ENCODE measurements at regions not wholly inside any gene's neighbourhood (a gene's known extent, or its start where the extent isn't known, plus 50 kb on each side); places are given as distances from the start of the nearest gene placed in this dataset.

DNA sequence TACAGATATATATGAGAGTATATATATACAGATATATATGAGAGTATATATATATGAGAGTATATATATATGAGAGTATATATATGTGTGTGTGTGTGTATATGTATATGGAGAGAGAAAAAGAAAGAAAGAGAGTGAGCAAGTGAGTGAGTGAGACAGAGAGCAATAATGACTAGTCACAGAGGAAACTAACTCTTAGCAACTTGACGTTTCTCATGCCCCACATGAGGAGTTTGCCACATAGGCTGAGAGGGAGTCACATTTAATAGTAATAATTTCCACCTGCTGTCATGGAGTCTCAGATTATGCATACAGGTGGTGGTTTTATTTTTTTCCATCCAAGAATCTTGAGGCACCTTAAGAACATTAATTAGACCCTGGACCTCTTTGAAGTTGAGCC, 199.9 kb downstream of the GATA3 start:
- ChIA-PET RAD21 (ENCODE audit: unreplicated experiment) (no interaction called here), POLR2A (no interaction called here), CTCF (no interaction called here), SMC1A (ENCODE audit: uncharacterized antibody, unreplicated experiment) (no interaction called here)
- Histone ChIP-seq H3K36me3 (ENCODE audit: control insufficient read depth in 2 of 2, insufficient read depth in 2 of 2, low read length in 1 of 2) (no peaks in the 10 kb centered on the region), H4K20me1 (ENCODE audit: control insufficient read depth, insufficient read depth) (no peaks in the 10 kb centered on the region), H3K9ac (ENCODE audit: control insufficient read depth, insufficient read depth, low read length) (no peak overlapping the region), H3K27ac (ENCODE audit: control insufficient read depth, insufficient read depth) (no peak overlapping the region), H3K9me3 (replicated peaks; ENCODE audit: control insufficient read depth, insufficient read depth, low read length) (no peaks in the 10 kb centered on the region), H3K79me2 (ENCODE audit: control insufficient read depth, insufficient read depth, low read length) (no peaks in the 10 kb centered on the region), H2AFZ (ENCODE audit: control insufficient read depth, low read depth, low read length) (no peak overlapping the region), H3K4me1 (ENCODE audit: control insufficient read depth, insufficient read depth, low read length) (no peaks in the 10 kb centered on the region), H3K27me3 (replicated peaks in 1 of 2; ENCODE audit: control insufficient read depth in 2 of 2, insufficient read depth in 2 of 2, low read length in 1 of 2) (no peaks in the 10 kb centered on the region), H3K4me2 (ENCODE audit: control insufficient read depth, insufficient read depth) (no peak overlapping the region), H3K4me3 (no peak overlapping the region)
- DNase-seq (ENCODE audit: low read depth, low spot score): no peak
- intact Hi-C loops (cut with micrococcal nuclease; ENCODE audit: unreplicated experiment): no loop called here
- no peak for FAIRE-seq
- ATAC-seq: no peak
- no TSS peak for BruUV-seq (replicated peaks)
- in situ Hi-C loops (cut with MboI): no loop called here
- TF ChIP-seq SP1 (IDR thresholded peaks at IDR 0.05; ENCODE audit: low read depth, low read length) (no peak), ESRRA (IDR thresholded peaks at IDR 0.05; ENCODE audit: low read length) (no peak), DPF2 (IDR thresholded peaks at IDR 0.05) (no peak), BRCA1 (IDR thresholded peaks at IDR 0.05; ENCODE audit: low read depth, low read length) (no peak), TARDBP (IDR thresholded peaks at IDR 0.05; ENCODE audit: borderline replicate concordance) (no peak), CREM (IDR thresholded peaks at IDR 0.05; ENCODE audit: low read depth) (no peak), JUNB (IDR thresholded peaks at IDR 0.05) (no peak), ZNF274 (IDR thresholded peaks at IDR 0.05; ENCODE audit: insufficient read depth, insufficient read length) (no peak), YY1 (IDR thresholded peaks at IDR 0.05; ENCODE audit: low read depth, low read length) (no peak), NBN (IDR thresholded peaks at IDR 0.05) (no peak), PAX5 (IDR thresholded peaks at IDR 0.05; ENCODE audit: borderline replicate concordance, low read depth, low read length) (no peak), CBX5 (IDR thresholded peaks at IDR 0.05; ENCODE audit: low read depth) (no peak), RAD51 (IDR thresholded peaks at IDR 0.05) (no peak), STAT1 (conservative IDR thresholded peaks at IDR 0.05) (no peak), POU2F2 (IDR thresholded peaks at IDR 0.05; ENCODE audit: borderline replicate concordance, low read depth, low read length) (no peak)
- TF ChIP-seq, protein P1, sequence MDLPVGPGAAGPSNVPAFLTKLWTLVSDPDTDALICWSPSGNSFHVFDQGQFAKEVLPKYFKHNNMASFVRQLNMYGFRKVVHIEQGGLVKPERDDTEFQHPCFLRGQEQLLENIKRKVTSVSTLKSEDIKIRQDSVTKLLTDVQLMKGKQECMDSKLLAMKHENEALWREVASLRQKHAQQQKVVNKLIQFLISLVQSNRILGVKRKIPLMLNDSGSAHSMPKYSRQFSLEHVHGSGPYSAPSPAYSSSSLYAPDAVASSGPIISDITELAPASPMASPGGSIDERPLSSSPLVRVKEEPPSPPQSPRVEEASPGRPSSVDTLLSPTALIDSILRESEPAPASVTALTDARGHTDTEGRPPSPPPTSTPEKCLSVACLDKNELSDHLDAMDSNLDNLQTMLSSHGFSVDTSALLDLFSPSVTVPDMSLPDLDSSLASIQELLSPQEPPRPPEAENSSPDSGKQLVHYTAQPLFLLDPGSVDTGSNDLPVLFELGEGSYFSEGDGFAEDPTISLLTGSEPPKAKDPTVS (IDR thresholded peaks at IDR 0.05; ENCODE audit: low read depth, low read length): no peak
- TF ChIP-seq, protein P2, sequence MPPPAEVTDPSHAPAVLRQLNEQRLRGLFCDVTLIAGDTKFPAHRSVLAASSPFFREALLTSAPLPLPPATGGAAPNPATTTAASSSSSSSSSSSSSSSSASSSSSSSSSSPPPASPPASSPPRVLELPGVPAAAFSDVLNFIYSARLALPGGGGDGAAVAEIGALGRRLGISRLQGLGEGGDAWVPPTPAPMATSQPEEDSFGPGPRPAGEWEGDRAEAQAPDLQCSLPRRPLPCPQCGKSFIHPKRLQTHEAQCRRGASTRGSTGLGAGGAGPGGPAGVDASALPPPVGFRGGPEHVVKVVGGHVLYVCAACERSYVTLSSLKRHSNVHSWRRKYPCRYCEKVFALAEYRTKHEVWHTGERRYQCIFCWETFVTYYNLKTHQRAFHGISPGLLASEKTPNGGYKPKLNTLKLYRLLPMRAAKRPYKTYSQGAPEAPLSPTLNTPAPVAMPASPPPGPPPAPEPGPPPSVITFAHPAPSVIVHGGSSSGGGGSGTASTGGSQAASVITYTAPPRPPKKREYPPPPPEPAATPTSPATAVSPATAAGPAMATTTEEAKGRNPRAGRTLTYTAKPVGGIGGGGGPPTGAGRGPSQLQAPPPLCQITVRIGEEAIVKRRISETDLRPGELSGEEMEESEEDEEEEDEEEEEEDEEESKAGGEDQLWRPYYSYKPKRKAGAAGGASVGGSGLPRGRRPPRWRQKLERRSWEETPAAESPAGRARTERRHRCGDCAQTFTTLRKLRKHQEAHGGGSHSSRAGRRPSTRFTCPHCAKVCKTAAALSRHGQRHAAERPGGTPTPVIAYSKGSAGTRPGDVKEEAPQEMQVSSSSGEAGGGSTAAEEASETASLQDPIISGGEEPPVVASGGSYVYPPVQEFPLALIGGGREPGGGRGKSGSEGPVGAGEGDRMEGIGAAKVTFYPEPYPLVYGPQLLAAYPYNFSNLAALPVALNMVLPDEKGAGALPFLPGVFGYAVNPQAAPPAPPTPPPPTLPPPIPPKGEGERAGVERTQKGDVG (CRISPR knock-in tag; IDR thresholded peaks at IDR 0.05): no peak
- TF ChIP-seq, protein P3, sequence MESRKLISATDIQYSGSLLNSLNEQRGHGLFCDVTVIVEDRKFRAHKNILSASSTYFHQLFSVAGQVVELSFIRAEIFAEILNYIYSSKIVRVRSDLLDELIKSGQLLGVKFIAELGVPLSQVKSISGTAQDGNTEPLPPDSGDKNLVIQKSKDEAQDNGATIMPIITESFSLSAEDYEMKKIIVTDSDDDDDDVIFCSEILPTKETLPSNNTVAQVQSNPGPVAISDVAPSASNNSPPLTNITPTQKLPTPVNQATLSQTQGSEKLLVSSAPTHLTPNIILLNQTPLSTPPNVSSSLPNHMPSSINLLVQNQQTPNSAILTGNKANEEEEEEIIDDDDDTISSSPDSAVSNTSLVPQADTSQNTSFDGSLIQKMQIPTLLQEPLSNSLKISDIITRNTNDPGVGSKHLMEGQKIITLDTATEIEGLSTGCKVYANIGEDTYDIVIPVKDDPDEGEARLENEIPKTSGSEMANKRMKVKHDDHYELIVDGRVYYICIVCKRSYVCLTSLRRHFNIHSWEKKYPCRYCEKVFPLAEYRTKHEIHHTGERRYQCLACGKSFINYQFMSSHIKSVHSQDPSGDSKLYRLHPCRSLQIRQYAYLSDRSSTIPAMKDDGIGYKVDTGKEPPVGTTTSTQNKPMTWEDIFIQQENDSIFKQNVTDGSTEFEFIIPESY (IDR thresholded peaks at IDR 0.05): no peak
- TF ChIP-seq, protein P4, sequence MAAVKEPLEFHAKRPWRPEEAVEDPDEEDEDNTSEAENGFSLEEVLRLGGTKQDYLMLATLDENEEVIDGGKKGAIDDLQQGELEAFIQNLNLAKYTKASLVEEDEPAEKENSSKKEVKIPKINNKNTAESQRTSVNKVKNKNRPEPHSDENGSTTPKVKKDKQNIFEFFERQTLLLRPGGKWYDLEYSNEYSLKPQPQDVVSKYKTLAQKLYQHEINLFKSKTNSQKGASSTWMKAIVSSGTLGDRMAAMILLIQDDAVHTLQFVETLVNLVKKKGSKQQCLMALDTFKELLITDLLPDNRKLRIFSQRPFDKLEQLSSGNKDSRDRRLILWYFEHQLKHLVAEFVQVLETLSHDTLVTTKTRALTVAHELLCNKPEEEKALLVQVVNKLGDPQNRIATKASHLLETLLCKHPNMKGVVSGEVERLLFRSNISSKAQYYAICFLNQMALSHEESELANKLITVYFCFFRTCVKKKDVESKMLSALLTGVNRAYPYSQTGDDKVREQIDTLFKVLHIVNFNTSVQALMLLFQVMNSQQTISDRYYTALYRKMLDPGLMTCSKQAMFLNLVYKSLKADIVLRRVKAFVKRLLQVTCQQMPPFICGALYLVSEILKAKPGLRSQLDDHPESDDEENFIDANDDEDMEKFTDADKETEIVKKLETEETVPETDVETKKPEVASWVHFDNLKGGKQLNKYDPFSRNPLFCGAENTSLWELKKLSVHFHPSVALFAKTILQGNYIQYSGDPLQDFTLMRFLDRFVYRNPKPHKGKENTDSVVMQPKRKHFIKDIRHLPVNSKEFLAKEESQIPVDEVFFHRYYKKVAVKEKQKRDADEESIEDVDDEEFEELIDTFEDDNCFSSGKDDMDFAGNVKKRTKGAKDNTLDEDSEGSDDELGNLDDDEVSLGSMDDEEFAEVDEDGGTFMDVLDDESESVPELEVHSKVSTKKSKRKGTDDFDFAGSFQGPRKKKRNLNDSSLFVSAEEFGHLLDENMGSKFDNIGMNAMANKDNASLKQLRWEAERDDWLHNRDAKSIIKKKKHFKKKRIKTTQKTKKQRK (IDR thresholded peaks at IDR 0.05; ENCODE audit: low read depth, low read length): no peak
- WGBS (ENCODE audit: insufficient coverage, insufficient replicate concordance, low lambda C conversion rate, missing lambda C conversion rate): 0% methylated on average over 1 of the region's 1 CpG
